ENCODE measurements at regions not wholly inside any gene's neighbourhood (a gene's known extent, or its start where the extent isn't known, plus 50 kb on each side); places are given as distances from the start of the nearest gene placed in this dataset.
"Not testable (repeated sequence)": the region's sequence is repeated elsewhere in the genome, so short reads cannot be mapped to it uniquely, and the experiment has no call there.

DNA sequence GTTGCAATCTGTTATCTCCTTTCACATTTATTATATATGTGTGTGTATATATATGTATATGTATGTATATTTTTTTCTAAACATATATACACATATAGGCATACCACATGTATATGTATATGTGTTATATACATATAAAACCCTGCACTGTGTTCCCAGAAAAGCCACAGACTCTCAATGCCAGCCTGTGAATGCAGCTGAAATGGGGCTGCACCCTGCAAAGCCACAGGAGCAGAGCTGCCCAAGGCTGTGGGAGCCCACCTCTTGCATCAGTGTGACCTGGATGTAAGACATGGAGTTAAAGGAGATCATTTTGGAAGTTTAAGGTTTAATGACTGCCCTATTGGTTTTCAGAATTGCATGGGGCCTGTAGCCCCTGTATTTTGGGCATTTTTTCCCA, 762.3 kb upstream of the ARPP21 start:
- DNase-seq (ENCODE audit: low spot score): no peak

DNA sequence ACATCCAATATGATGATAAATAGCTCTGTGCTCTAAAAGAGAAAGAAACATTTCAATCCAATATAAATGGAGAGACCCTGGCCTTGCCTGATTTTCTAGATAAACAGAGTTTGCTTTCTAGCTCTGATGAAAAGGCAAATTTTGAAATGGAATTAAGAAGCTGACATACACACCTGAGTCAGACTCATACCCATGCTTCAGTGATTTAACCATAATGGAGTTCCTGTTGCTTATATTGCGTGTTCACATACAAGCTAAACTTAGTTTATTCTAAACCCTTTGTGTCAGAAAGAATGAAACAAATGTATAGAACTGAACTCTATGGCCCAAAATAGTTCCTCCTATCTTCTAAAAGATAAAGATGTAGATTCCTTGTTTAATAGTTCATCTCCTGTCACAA, 760.8 kb upstream of the ARPP21 start:
- DNase-seq (ENCODE audit: low spot score): no peak

DNA sequence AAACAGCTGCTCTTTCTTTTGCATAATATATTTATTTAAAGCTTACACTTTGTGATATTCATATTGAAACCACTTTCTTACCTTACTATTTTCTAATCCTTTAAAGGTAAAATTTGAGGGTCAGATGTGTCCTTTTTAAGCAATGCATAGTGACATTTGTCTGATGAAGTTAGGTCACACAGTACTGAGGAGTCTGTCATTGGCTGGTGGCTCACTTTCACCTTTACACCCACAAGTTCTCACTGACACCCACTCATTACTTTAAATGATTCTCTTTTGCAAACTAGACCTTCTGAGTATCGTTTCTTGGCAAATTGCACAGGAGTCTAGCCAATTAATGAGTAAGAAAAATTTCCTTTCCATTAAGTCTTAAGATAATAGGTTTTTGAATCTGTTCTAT, 758.3 kb upstream of the ARPP21 start:
- no peak for DNase-seq (ENCODE audit: low spot score)

DNA sequence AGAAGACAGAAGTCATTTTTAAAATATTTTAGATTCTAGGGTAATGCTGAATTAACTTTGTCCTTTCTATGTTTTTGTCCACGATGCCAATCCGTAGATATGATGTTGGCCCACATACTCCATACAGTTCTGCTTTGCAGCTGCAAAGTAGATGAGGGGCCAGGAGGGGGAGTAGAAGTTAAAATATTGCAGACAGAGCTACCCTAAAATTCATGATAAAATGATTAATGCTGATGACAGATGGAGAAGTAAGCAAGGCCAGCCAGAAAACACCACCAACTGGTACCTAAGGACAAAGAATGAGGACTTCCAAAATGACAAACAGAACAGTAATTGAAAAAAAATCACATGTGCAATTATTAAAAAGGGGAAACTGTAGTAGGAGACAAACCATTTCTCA, 756.6 kb upstream of the ARPP21 start:
- DNase-seq (ENCODE audit: low spot score): peak; percentile 47

DNA sequence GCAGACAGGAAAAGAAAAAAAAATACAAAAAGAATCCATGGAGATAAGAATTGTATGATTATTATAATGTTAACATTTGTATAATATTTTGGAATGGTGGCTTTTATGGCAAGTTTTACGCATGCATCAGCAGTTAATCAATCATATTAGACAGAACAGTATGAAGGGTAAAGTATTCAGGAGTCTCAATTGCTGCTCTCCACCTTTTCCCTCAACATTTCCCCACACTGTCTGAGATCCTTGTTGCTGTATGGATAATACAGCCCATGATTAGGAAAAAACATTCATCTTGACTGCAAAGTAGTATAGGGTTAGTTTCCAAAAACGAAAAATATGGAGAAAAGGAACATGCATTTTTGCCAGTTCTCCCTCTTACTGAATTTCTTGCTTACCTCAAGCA, 755.3 kb upstream of the ARPP21 start:
- DNase-seq (ENCODE audit: low spot score): no peak

DNA sequence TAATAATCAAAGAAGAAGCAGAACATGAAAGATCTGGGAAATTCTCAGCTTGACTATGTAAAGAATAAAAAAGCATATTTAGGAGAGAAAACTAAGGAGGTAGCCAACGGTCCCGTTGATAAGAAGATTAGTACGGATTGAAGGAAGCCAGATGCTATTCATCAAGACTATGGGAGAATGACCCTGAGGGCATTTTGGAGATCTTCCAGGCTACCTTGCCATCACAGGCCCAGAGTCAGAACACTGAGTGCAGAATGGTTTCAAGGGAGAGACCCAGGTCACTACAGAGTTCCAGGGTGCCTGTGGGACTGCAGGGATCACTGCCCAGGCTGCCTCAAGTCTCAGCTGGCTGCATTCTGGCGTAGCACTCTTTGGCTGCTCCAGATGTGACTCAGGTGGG, 752.9 kb upstream of the ARPP21 start:
- no peak for DNase-seq (ENCODE audit: low spot score)

DNA sequence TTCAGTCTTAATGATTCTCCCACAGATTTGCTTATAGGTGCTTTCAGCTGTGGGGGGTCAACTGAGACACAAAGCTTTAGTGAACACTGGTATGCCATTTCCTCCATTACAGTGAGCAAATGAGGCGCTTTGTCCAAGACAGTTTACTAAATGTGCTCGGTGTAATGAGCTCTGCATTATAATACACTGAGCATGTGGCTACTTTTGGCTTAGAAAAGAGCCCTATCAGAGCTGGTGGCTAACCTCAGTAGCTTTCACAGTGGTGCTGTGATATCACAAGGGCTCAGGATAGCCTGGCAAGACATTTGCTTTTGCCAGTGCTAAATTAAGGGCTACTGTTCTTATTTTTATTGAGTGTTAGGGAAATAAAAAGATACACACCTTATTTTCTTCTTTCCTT, 749.7 kb upstream of the ARPP21 start:
- DNase-seq (ENCODE audit: low spot score): no peak

DNA sequence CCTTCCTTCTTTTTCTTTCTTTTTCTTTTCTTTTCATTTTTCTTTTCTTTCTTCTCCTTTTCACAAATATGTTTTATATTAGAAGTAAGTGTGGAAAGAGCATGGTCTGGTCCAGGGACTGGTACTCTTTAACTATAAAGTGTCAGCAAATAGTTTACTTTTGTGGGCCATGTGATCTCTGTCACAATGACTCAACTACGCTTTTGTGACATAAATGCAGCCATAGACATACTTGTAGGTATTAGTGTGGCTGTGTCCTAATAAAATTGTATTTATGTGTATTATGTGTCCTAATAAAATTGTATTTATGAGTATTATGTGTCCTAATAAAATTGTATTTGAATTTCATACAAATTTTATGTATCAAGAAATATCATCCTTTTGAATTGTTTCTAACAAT, 749.1 kb upstream of the ARPP21 start:
- no peak for DNase-seq (ENCODE audit: low spot score)

DNA sequence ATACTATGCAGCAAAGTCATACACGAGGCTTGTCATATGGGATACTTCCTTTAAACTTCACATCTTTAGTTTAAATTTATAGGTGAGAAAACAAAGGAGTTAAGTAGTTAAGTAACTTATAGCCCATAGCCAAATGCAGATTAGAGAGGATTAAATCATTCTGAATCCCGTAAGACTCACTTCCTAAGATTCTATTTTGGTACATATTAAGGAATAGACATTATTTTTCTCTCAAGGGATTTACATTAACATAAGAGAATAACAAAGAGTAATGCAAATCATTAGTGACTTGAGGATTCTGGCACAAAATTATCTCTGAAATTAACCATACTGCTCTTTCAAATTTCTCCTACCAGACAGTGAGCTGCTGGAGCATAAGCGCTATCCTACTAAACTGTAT, 747.4 kb upstream of the ARPP21 start:
- DNase-seq (ENCODE audit: low spot score): no peak

DNA sequence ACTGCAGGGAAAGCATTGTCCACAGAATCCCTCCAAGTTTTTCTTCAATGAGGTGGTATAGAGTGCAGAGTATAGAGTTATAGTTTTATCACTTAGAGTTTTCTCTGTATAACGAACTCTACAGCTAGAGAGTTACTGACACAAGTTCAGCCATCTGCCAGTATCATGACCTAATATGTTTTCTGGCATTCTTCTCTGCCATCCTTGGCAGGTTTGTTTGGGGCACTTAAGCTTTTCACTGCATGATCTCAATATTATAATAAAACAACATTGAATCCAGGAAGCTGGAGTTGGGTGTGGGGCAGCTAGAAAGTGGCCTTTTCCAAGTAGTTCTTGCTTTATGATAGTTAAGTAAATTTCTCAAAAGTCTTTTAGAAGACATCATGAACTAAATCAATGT, 743.5 kb upstream of the ARPP21 start:
- DNase-seq (ENCODE audit: low spot score): no peak

DNA sequence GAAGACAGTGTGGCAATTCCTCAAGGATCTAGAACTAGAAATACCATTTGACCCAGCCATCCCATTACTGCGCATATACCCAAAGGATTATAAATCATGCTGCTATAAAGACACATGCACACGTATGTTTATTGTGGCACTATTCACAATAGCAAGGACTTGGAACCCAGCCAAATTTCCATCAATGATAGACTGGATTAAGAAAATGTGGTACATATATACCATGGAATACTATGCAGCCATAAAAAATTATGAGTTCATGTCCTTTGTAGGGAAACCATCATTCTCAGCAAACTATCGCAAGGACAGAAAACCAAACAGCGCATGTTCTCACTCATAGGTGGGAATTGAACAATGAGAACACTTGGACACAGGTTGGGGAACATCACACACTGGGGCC, 729.6 kb upstream of the ARPP21 start:
- DNase-seq (ENCODE audit: low spot score): not testable (repeated sequence)

DNA sequence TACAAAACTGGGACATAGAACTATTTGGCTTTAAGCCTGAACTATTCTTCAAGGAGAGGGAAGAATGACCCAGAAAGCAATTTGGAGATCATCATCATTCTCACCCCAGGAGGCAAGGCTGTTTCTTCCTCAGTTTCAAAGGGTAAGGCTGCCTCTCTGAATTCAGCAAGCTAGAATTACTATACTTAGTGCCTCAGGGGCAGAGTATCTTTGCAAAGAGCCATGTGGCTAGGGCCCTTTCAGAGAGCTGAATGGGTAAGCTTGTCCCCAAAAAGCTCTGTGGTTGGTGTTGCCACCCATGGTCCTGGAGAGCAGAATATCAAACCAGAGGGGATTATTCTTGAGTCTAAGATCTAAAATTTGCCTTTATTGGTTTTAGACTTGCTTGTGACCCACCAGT, 720.3 kb upstream of the ARPP21 start:
- no peak for DNase-seq (ENCODE audit: low spot score)

DNA sequence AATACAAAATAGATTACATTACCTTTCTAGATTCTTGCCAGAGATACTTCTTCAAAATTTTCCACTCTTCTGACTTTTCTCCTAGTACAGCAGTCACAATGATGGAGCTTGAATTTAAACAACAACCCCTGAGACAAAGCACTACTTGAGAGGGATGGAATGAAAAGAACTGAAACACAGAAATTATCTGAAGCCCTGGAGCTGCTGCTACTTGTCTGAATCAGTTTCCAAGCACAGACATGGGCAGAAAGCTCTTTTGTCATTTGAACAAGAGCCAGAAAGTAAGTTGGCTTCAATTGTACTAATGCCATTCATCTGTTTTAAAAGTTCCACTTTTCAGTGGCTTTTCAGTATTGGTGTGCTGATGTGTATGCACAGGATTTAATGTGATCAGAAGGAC, 718.5 kb upstream of the ARPP21 start:
- no peak for DNase-seq (ENCODE audit: low spot score)

DNA sequence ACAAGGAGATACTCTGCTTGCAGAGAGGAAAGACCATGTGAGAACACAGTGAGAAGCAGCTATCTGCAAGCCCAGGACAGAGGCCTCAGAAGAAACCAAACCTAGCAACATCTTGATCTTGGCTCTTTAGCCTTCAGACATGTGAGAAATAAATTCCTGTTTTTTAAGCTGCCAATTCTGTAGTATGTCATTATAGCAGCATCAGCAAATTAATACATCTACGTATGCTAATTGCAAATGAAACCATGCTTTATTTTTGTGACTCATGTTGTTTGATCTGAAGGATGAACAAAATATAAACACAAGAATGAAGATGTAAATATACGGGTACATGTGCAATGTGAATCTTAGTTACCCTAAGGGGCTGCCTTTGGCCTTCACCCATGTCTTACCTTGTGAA, 714.4 kb upstream of the ARPP21 start:
- DNase-seq (ENCODE audit: low spot score): no peak

DNA sequence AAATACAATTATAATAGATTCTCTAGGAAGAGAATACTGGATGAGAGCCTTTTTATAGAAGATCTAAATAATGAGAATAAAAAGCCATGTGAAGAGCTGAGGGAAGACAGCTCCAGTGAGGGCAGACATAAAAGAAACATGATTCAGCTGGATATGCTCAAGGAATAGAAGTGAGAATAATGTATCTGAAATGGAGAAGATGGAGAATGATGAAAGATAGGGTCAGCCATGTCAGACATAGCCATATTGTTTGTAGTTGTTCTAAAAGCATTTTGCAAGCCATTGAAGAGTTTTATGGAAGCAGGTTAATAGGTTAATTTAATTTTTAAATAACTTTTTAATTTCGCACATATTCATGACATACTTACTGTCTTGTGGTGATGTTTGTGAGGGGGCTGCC, 713.5 kb upstream of the ARPP21 start:
- no peak for DNase-seq (ENCODE audit: low spot score)

DNA sequence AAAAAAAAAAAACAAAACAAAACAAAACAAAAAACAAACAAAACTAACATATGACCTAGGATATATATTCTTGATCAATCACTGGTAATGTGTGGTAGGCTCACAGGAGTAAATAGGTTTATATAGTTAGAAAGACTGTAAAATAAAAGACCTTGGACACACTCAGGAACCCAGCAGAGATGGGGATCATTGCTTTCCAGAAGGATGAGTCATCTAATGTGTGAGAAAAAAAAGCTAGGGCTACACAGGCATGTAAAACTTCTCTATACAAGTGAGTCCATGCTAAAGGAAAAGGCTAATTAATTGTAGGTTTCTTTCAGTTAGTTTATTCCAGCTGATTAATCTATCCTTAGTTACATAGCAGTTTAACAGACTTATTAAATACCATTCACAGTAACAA, 710.3 kb upstream of the ARPP21 start:
- no peak for DNase-seq (ENCODE audit: low spot score)

DNA sequence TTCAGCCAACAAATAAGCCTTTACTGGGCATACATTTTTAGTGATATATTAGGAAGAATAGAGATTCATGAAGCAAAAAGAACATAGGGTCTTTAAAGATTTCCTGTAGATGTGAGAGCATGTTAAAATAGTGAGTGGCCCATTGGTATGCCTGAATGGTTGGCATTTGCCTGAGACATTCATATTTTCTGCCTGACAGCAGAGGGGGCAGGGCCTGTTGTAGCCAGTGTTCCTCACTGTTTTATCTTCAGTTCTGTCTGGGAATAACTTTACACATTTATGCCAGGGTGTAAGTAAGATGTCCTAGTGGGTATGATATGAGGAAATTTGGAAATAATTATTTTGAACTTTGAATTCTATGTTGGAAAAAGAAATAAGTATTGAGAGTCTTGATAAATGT, 704.7 kb upstream of the ARPP21 start:
- DNase-seq (ENCODE audit: low spot score): no peak

DNA sequence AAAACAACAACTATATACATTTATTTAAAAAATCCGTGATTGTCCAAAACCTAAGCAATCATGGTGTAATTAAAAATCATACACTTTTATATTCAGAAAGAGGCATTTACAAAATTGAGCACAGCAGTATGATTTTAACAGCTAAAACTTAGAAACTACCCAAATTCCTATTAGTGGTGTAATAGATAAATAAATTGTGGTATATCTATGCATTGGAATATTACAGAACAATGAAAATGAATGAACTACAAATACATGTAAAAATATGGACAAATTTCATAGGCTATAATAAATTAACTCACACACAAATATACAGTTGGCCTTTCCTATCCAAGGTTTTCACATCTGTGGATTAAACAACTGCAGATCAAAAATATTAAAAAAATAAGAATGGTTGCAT, 700.5 kb upstream of the ARPP21 start:
- no peak for DNase-seq (ENCODE audit: low spot score)

DNA sequence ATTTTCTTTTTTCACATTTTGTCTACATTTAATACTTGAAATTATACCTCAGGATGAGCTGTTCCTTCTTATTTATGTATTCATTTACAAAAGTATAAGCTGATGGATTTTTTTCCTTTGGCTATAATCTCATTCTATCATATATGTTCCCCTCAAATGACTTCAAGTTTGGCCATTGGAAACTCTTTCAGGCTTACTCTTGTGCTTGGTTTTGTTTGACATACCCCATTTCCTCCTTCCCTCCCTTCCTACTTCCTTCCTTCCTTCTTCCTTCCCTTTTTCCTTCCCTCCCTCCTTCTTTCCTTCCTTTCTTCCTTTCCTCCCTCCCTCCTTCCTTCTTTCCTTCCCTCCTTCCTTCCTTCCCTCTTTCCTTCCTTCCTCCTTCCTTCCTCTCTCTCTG, 697.1 kb upstream of the ARPP21 start:
- no peak for DNase-seq (ENCODE audit: low spot score)

DNA sequence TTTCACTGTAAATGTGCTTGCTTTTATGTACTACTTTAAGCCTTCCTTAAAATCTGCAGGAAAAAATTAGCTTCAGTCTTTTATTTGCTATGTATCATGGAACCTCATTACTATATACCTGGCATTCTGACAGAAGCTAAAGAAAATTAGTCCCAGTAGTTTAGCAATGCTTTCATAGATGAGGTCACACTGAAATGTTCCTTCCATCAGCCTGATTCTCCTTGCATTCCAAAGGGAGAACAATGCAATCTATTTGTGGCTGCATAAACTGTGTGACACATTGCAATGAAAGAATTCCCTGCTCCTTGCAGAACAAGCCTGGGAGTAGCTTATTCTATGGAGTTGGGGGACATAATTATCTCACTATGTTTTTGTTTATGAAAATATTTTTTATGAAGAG, 691.5 kb upstream of the ARPP21 start:
- no peak for DNase-seq (ENCODE audit: low spot score)

DNA sequence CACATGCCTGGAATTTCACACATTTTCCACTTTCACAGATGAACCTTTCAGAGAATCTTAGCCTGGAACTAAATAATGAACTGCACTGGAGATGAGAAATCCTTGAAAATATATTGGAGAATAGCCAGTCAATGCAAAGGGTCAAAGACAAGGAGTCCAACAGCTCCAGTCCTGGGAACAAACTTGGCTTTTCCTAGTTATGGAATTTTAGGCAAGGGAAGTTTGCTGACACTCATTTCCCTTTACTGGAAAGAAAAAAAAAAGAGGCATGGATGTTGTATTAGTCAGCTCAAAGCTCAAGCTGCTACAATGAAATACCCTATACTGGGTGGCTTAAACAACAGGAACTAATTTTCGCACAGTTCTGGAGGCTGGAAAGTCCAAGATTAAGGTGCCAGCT, 690.8 kb upstream of the ARPP21 start:
- no peak for DNase-seq (ENCODE audit: low spot score)

DNA sequence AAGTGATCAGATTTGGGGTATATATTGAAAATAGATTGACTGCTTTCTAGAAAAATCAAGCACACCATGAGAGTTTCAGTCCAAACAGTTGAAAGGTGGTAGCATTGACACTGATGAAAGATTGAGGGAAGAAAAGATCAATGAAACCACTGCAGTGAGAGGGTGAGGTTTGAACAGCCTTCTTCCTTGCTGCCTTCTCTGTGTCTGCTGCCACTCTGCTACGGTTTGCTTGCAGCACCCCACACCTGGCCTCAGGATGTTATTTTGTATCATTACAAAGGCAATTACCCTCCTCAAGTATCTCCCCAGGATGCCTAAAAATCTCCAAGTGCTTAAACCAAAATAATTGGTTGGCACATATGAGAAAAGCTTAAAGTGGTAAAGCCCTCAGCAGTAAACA, 683.6 kb upstream of the ARPP21 start:
- no peak for DNase-seq (ENCODE audit: low spot score)

DNA sequence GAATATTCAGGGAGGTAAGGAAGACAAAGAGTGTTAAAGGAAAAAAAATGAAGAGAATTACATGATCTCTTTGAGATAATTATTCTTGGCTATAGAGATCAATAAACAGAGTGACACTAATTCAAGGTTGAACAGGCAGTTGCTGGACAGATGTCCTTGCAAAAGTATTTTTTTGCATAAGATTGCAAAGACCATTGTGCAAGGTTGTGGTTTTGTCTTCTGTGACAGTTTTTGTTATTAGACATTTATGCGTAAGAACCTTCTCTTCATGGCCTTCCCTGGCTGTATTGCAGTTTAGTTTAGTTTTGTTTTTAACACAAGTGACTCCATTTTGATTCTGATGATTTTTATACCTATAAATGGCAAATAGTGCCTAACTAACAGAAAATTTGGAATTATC, 682.8 kb upstream of the ARPP21 start:
- no peak for DNase-seq (ENCODE audit: low spot score)

DNA sequence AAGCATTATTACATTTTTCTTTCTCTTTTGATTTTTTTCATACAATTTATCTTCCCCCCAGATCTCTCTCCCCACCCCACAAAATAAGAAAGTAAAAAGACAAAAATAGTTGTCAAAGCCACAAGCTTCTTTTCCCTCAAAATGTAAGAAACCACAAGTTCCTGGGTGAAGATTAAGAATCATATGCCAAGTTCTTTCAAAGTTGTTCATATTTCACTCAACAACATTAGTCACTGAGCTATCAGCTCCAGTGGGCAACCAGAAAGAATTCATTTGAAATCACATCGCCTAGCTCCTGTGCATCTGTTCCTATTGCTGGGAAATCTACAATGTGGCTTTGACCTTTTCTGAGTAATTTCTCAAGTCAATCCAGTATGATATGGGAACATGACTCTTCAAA, 681.6 kb upstream of the ARPP21 start:
- no peak for DNase-seq (ENCODE audit: low spot score)

DNA sequence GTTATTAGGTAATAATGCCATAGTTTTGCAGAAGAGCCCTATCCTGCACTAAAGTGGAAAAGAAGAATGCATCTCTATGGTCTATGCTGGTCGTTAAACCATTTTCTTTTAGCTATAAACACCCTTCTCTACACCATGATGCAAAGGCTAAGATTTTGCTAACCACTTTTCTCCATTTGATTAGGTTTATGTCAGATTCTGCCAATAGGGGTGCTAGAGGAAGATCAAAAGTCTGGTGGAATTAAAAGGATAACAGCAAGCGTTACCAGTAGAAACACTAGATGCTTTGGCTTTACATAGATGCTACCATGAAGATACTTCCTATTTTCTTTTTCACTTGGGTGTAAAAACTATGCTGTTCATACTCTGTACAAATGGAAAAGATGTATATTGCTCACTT, 669.8 kb upstream of the ARPP21 start:
- peak; percentile 33 for DNase-seq (ENCODE audit: low spot score)

DNA sequence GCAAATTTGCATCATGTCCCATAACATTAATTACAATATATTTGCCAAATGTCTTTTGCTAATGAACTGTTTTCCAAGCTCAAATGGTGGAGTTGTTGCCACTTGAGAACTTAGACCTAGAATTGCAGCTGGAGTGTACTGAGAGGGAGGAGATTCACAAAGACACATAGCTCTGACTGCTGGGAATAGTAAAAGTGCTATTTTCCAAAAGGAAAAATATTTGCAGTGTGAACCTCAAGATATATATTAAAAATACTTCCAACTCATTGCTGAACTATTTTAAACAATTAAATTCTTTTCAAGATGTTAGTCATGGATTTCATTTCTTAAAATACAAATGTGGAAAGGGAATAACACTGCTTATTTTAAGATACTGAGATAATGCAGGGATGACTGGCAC, 666.8 kb upstream of the ARPP21 start:
- DNase-seq (ENCODE audit: low spot score): no peak

All from NAMALWA (cell line).